Astrocyte (in vitro differentiated cells and primary cell): ENCODE measurements at regions not wholly inside any gene's neighbourhood (a gene's known extent, or its start where the extent isn't known, plus 50 kb on each side); places are given as distances from the start of the nearest gene placed in this dataset.

ENCODE experiments used
- DNase-seq: peaks from one replicate; pipeline ENCODE4 v3.0.0-alpha.2; 2010; ENCODE audit warnings: low read depth
- FAIRE-seq: peaks from 2 replicates; lab custom pipeline; 2011; peaks lifted over from hg19 to GRCh38; lab: Jason Lieb, UNC
- H2AFZ ChIP-seq: 2 replicates; pipeline ENCODE4 v1.6.0; 2012; ENCODE audit warnings: low read depth, low read length, inconsistent platforms
- H3K27ac ChIP-seq: 2 replicates; pipeline ENCODE4 v1.5.1; 2011; ENCODE audit warnings: low read depth, low read length, inconsistent platforms
- H3K27me3 ChIP-seq: 2 replicates; pipeline ENCODE4 v1.6.0; 2011; ENCODE audit warnings: low read length, inconsistent platforms; ENCODE audit not compliant: insufficient read depth
- H3K36me3 ChIP-seq: 2 replicates; pipeline ENCODE4 v1.5.1; 2011; ENCODE audit warnings: low read length, inconsistent platforms; ENCODE audit not compliant: insufficient read depth
- H3K4me1 ChIP-seq: 2 replicates; pipeline ENCODE4 v1.5.1; 2011; ENCODE audit warnings: low read length, inconsistent platforms; ENCODE audit not compliant: insufficient read depth
- H3K4me2 ChIP-seq: 2 replicates; pipeline ENCODE4 v1.6.0; 2012; ENCODE audit warnings: low read length, inconsistent platforms
- H3K4me3 ChIP-seq: 2 replicates; pipeline ENCODE4 v1.5.1; 2011; ENCODE audit warnings: low read depth, mild to moderate bottlenecking, low read length, inconsistent platforms; ENCODE audit not compliant: insufficient read depth
- H3K79me2 ChIP-seq: 2 replicates; pipeline ENCODE4 v1.6.0; 2012; ENCODE audit warnings: mild to moderate bottlenecking, low read length, inconsistent platforms; ENCODE audit not compliant: insufficient read depth
- H3K9ac ChIP-seq: 2 replicates; pipeline ENCODE4 v1.6.0; 2012; ENCODE audit warnings: mild to moderate bottlenecking, low read length, inconsistent platforms
- H3K9me3 ChIP-seq: 2 replicates; pipeline ENCODE4 v1.5.1; 2012; ENCODE audit warnings: low read depth, mild to moderate bottlenecking, low read length, inconsistent platforms; ENCODE audit not compliant: insufficient read depth
- H4K20me1 ChIP-seq: 2 replicates; pipeline ENCODE4 v1.6.0; 2012; ENCODE audit warnings: low read length, inconsistent platforms; ENCODE audit not compliant: insufficient read depth
- H3K27ac Mint-ChIP-seq: one replicate; pipeline ENCODE4 v1.8.0; 2021; ENCODE audit warnings: mild to moderate bottlenecking, mixed read lengths; ENCODE audit not compliant: unreplicated experiment
- H3K27me3 Mint-ChIP-seq: one replicate; pipeline ENCODE4 v1.8.0; 2021; ENCODE audit warnings: low read depth, mixed read lengths; ENCODE audit not compliant: unreplicated experiment
- H3K36me3 Mint-ChIP-seq: one replicate; pipeline ENCODE4 v1.8.0; 2021; ENCODE audit warnings: low read depth, mixed read lengths; ENCODE audit not compliant: unreplicated experiment
- H3K4me1 Mint-ChIP-seq: one replicate; pipeline ENCODE4 v1.8.0; 2021; ENCODE audit warnings: low read depth, mixed read lengths; ENCODE audit not compliant: unreplicated experiment
- H3K4me3 Mint-ChIP-seq: one replicate; pipeline ENCODE4 v1.8.0; 2021; ENCODE audit warnings: mild to moderate bottlenecking, moderate library complexity, mixed read lengths; ENCODE audit not compliant: unreplicated experiment
- H3K9me3 Mint-ChIP-seq: one replicate; pipeline ENCODE4 v1.8.0; 2021; ENCODE audit warnings: mild to moderate bottlenecking, mixed read lengths; ENCODE audit not compliant: unreplicated experiment
- CTCF ChIP-seq: IDR thresholded peaks from 2 replicates; pipeline ENCODE4 v1.5.1; 2011; ENCODE audit warnings: low read depth, mild to moderate bottlenecking, inconsistent platforms, low read length, moderate library complexity; ENCODE audit not compliant: insufficient read depth
- EZH2 ChIP-seq: IDR thresholded peaks from 2 replicates; pipeline ENCODE4 v1.6.1; 2012; ENCODE audit warnings: mild to moderate bottlenecking, low read length, inconsistent platforms; ENCODE audit not compliant: insufficient read depth

GRCh38 chr17:77386502-77387192, 245.9 kb downstream of the SEC14L1 start:
- H3K27ac ChIP-seq, result no peak overlapping the region
- H3K27me3 ChIP-seq, result no peaks in the 10 kb centered on the region
- no peaks in the 10 kb centered on the region for H3K36me3 ChIP-seq
- peaks cover 62% of the 10 kb centered on the region for H3K4me1 ChIP-seq
- no peak overlapping the region for H2AFZ ChIP-seq
- H3K4me1 Mint-ChIP-seq, result peaks cover 40% of the 10 kb centered on the region
- peaks cover 97% of the 10 kb centered on the region for H3K79me2 ChIP-seq
- H3K36me3 Mint-ChIP-seq, result peaks cover 8% of the 10 kb centered on the region
- peak overlapping the region; percentile 47 for H3K27ac Mint-ChIP-seq
- DNase-seq (no peak), FAIRE-seq (no peak)
- no peaks in the 10 kb centered on the region for H3K9me3 ChIP-seq
- H3K4me3 Mint-ChIP-seq, result no peak overlapping the region
- H3K4me3 ChIP-seq, result no peak overlapping the region
- H3K4me2 ChIP-seq, result no peak overlapping the region
- no peaks in the 10 kb centered on the region for H3K9me3 Mint-ChIP-seq
- TF ChIP-seq CTCF, result no peak
- TF ChIP-seq EZH2, result no peak
- H4K20me1 ChIP-seq, result peaks cover 68% of the 10 kb centered on the region
- H3K9ac ChIP-seq, result no peak overlapping the region
- H3K27me3 Mint-ChIP-seq, result no peaks in the 10 kb centered on the region

- Histone ChIP-seq H3K9ac (no peak overlapping the region), H4K20me1 (peaks cover 59% of the 10 kb centered on the region)
- FAIRE-seq, result no peak
Measured at GRCh38 chr17:77387891-77388290, 247.1 kb downstream of the SEC14L1 start.

More at GRCh38 chr17:77387891-77388290, 247.1 kb downstream of the SEC14L1 start:
- no peaks in the 10 kb centered on the region for H3K27me3 ChIP-seq
- H3K36me3 Mint-ChIP-seq, result peaks cover 8% of the 10 kb centered on the region
- H3K9me3 Mint-ChIP-seq, result no peaks in the 10 kb centered on the region
- no peak for DNase-seq
- no peaks in the 10 kb centered on the region for H3K9me3 ChIP-seq
- no peak overlapping the region for H3K4me3 Mint-ChIP-seq
- no peak overlapping the region for H3K4me2 ChIP-seq
- H3K36me3 ChIP-seq, result no peaks in the 10 kb centered on the region
- peak overlapping the region; percentile 58 for H3K27ac Mint-ChIP-seq
- peaks cover 48% of the 10 kb centered on the region for H3K4me1 Mint-ChIP-seq
- TF ChIP-seq CTCF (no peak), EZH2 (no peak)
- H3K79me2 ChIP-seq, result peaks cover 93% of the 10 kb centered on the region
- no peak overlapping the region for H3K27ac ChIP-seq
- peaks cover 68% of the 10 kb centered on the region for H3K4me1 ChIP-seq
- H3K27me3 Mint-ChIP-seq, result no peaks in the 10 kb centered on the region
- H2AFZ ChIP-seq, result no peak overlapping the region
- H3K4me3 ChIP-seq, result no peak overlapping the region
